Testis (tissue), 2 donors: ENCODE measurements at regions not wholly inside any gene's neighbourhood (a gene's known extent, or its start where the extent isn't known, plus 50 kb on each side); places are given as distances from the start of the nearest gene placed in this dataset.

Source experiments
- POLR2A ChIP-seq: fragments of 450-650 bp; IDR thresholded peaks from one replicate; pipeline ENCODE4 v1.6.1; 2017; ENCODE audit warnings: antibody characterized with exemption, mild to moderate bottlenecking, moderate library complexity
- TF ChIP-seq, protein P1 (sequence below), 3 experiments: fragments of 450-650 bp in 2 of 3; fragments of 200-600 bp in 1 of 3; sonication (generic) in 1 of 3; IDR thresholded peaks; one replicate each; pipeline ENCODE4 v1.5.1; 2016 to 2019; ENCODE audit warnings: antibody characterized with exemption in 3 of 3, mild to moderate bottlenecking in 2 of 3, moderate library complexity in 1 of 3

DNA sequence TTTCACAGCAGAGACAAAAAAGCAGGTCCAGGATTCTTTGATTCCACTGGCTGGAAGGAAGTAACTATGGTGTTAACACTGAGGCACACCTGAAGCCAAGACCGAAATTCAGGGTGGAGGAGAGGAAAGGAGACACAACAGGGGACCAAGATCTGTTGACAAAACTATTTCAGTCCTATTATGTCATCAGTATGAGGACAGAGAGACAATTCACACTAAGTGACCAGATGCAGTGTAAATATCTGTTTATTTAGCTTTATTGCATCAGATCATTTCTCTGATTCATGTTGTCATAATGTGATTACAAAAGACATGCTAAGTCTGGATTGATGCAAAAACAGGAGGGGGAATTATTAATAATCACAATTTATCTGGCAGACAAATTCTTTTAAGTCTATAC lies 118.8 kb downstream of the SIPA1L2 start:
- TF ChIP-seq POLR2A = no peak
- TF ChIP-seq, protein P1, sequence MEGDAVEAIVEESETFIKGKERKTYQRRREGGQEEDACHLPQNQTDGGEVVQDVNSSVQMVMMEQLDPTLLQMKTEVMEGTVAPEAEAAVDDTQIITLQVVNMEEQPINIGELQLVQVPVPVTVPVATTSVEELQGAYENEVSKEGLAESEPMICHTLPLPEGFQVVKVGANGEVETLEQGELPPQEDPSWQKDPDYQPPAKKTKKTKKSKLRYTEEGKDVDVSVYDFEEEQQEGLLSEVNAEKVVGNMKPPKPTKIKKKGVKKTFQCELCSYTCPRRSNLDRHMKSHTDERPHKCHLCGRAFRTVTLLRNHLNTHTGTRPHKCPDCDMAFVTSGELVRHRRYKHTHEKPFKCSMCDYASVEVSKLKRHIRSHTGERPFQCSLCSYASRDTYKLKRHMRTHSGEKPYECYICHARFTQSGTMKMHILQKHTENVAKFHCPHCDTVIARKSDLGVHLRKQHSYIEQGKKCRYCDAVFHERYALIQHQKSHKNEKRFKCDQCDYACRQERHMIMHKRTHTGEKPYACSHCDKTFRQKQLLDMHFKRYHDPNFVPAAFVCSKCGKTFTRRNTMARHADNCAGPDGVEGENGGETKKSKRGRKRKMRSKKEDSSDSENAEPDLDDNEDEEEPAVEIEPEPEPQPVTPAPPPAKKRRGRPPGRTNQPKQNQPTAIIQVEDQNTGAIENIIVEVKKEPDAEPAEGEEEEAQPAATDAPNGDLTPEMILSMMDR (IDR thresholded peaks at IDR 0.05) = no peak
